Dendritic cell treated with granulocyte-macrophage colony-stimulating factor and Interleukin-4, amounts not matched to agents 40 ng/mL and 50 ng/mL, for 4 days (primary cell): ENCODE measurements at regions not wholly inside any gene's neighbourhood (a gene's known extent, or its start where the extent isn't known, plus 50 kb on each side); places are given as distances from the start of the nearest gene placed in this dataset.

ENCODE experiments used
- H3K27ac Mint-ChIP-seq: one replicate; pipeline ENCODE4 v1.8.0; 2022; ENCODE audit warnings: mild to moderate bottlenecking, mixed read lengths
- H3K27me3 Mint-ChIP-seq: one replicate; pipeline ENCODE4 v1.8.0; 2022; ENCODE audit warnings: mild to moderate bottlenecking, mixed read lengths
- H3K36me3 Mint-ChIP-seq: one replicate; pipeline ENCODE4 v1.8.0; 2022; ENCODE audit warnings: low read depth, mixed read lengths
- H3K4me1 Mint-ChIP-seq: one replicate; pipeline ENCODE4 v1.8.0; 2022; ENCODE audit warnings: low read depth, mixed read lengths
- H3K4me3 Mint-ChIP-seq: one replicate; pipeline ENCODE4 v1.8.0; 2022; ENCODE audit warnings: mild to moderate bottlenecking, moderate library complexity, mixed read lengths
- H3K9me3 Mint-ChIP-seq: one replicate; pipeline ENCODE4 v1.8.0; 2022; ENCODE audit warnings: mixed read lengths
- intact Hi-C: fragments of 100-400 bp; cut with micrococcal nuclease; formaldehyde crosslinking; loops from one replicate; pipeline ENCODE4 v1.15.0; 2022

DNA sequence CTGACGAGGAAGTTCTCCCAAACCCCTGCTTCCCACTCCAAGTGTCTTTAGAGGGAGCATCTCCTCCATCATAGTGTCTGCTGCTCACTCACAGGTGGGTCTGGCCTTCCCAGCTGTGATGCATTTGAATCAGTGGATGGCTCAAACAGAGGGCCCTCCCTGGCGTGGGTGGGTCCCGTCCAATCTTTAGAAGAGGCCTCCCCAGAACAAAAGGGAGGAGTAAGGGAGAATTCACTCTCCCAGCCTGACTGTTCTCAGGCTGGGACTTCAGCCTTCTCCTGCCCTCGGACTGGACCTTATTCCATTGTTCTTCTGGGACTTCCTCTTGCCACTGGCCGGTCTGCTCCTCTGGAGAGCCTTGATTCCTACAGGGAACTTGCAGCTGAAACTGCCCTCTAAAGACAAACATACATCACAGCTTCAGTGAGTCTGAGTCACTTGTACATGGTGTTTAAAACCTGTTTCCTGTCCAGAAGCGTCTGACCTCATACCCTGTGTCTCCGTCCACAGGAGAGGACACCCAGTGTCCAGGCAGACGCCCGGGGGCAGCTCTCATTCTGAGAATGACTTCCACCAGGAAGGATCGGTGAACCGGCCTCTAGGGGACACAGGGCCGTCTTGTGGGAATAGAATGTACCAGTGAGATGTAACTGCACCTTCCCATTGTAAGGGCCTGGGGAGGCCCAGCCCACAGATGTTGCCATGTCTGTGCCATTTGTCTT is 234.7 kb downstream of the BRD1 start:
- H3K4me1 Mint-ChIP-seq = no peaks in the 10 kb centered on the region
- intact Hi-C loops = no loop called here
- H3K9me3 Mint-ChIP-seq = no peaks in the 10 kb centered on the region
- H3K27me3 Mint-ChIP-seq = no peaks in the 10 kb centered on the region
- H3K4me3 Mint-ChIP-seq = no peak overlapping the region
- H3K27ac Mint-ChIP-seq = no peak overlapping the region
- no peaks in the 10 kb centered on the region for H3K36me3 Mint-ChIP-seq

DNA sequence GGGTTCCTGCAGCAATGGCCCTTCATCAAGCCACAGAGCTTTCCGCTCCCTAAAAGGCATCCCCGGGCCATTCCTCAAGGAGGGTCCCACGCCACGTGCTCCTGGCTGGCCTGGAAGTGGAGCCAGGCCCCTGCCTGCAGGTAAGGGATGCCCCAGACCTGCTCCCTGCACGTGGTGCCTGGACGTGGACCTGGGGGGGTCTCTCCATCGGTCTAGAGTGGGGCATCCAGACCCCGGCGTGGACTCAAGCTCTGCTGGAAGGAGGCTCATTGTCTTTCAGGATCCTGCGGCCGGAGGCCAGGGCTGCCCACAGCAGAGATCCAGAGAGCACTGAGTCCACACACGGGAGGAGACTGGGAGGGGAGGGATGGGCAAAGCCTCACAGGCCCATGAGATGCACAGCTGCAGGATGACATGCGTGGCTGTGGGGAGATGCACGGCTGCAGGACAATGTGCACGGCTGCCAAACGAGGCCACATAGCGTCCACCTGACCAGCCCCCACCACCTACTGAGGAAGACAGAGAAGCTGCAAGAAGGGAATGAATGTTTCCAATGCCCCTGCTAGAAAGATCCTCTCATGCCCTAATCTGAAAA is 236.7 kb downstream of the BRD1 start:
- Mint-ChIP-seq H3K4me3 (no peak overlapping the region), H3K9me3 (no peaks in the 10 kb centered on the region), H3K27ac (no peak overlapping the region), H3K4me1 (no peaks in the 10 kb centered on the region), H3K27me3 (no peaks in the 10 kb centered on the region), H3K36me3 (no peaks in the 10 kb centered on the region)
- intact Hi-C loops = no loop called here

DNA sequence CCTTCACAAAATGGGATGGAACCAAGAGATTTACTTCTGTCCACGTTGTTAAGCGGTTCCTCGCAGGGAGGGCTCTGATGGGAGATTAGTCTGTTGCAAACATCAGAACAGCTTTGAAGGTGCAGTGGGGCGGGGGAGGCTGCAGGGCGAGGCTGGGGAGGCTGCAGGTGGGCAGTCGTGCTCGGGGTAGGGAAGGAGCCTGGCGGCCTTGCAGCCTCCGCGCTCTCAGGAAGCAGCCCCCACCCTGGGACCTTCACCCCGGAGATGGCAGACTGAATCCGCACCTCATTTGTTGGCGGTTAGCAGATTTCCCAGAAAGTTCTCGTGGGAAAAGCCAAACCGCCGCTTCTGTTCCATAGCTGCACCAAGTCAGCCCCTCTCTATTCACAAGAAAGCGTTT is 237.3 kb downstream of the BRD1 start:
- no peak overlapping the region for H3K4me3 Mint-ChIP-seq
- no peaks in the 10 kb centered on the region for H3K36me3 Mint-ChIP-seq
- intact Hi-C loops = no loop called here
- H3K27ac Mint-ChIP-seq = no peak overlapping the region
- H3K4me1 Mint-ChIP-seq = no peaks in the 10 kb centered on the region
- no peaks in the 10 kb centered on the region for H3K9me3 Mint-ChIP-seq
- no peaks in the 10 kb centered on the region for H3K27me3 Mint-ChIP-seq

DNA sequence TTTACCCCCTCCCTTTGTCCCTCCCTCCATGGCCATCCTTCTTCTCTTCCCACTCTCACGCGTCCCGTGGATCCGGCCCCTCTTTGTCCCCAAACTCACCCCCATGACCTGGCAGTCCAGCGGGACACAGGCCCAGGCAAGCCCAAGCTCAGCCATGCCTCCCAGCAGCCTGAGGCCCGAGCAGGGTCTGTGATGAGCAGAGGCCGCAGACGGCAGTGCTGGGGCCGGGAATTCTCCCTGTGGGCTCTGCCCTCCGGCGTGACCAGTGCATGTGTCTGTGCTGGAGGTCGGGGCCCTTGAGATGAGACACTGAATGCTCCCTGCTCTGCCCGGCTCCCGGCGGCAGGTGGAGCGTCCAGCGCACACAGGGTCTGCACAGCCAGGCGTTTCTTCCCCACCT is 237.9 kb downstream of the BRD1 start:
- intact Hi-C loops = no loop called here
- H3K36me3 Mint-ChIP-seq = no peaks in the 10 kb centered on the region
- H3K27ac Mint-ChIP-seq = no peak overlapping the region
- no peak overlapping the region for H3K4me3 Mint-ChIP-seq
- no peaks in the 10 kb centered on the region for H3K27me3 Mint-ChIP-seq
- H3K4me1 Mint-ChIP-seq = no peaks in the 10 kb centered on the region
- no peaks in the 10 kb centered on the region for H3K9me3 Mint-ChIP-seq

DNA sequence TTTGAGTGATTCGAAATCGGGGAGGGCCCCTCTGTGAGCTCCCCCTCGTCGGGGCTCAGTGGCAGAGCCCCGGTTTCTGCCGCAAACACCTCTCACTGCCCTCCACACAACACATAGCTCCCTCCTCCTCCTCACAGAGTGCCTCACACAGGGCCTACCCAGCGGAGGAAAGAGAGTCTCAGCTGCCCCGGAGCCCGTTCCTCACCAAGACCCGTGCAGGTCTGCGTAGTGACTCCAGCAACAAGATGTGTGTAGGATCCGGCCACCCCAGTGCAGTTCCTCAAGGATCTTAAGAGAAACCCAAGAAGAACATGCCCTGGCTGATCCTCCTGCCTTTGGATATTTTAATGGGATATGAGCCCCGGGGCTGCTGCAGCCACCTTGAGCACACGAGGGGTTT is 238.4 kb downstream of the BRD1 start:
- Mint-ChIP-seq H3K27ac (no peak overlapping the region), H3K9me3 (no peaks in the 10 kb centered on the region)
- intact Hi-C loops = no loop called here

DNA sequence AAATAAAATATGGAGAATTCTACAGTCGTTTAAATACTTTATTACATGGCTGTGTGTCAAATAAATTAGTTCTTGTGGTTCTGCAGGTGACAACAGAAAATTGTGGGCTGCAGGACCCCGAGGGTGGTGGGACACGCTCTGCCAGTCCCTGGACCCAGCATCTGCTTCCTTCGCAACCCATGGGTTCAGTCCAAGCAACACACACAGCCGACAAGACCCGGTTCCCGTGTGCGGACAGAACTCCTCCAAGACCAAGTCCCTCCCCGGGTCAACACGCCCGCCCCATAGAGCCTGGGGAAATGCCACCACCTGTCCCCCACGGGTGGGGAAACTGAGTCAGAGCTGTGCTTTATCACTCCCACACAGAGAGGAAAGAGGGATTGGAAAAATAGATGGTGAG is 238.9 kb downstream of the BRD1 start:
- H3K27ac Mint-ChIP-seq = no peak overlapping the region
- no peaks in the 10 kb centered on the region for H3K9me3 Mint-ChIP-seq
- intact Hi-C loops = no loop called here

More for the DNA sequence above, 238.4 kb downstream of the BRD1 start:
- Mint-ChIP-seq H3K4me1 (no peaks in the 10 kb centered on the region), H3K36me3 (no peaks in the 10 kb centered on the region), H3K4me3 (no peak overlapping the region), H3K27me3 (no peaks in the 10 kb centered on the region)

DNA sequence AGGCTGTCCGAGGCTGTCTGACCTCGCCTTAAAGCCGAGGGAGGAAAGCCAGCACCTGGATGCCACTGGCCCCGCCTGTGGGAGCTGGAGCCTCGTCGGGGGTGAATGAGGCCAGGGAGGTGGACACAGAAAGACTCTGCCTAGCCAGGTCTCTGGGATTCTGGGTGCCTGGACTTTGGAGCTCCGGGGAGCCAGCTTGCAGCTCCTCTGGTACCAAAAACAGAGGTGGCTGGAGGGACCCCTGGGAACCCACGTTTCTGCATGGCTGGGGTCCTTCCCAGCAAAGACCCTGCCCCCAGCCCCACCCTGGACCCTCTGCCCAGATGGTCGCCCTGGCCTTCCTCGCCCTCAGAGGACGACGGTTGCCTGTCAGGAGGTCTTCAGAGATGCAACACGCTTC is 239.7 kb downstream of the BRD1 start:
- Mint-ChIP-seq H3K4me1 (no peaks in the 10 kb centered on the region), H3K4me3 (no peak overlapping the region), H3K27me3 (no peaks in the 10 kb centered on the region), H3K27ac (no peak overlapping the region), H3K9me3 (no peaks in the 10 kb centered on the region), H3K36me3 (no peaks in the 10 kb centered on the region)
- intact Hi-C loops = no loop called here

More for the DNA sequence above, 238.9 kb downstream of the BRD1 start:
- H3K4me1 Mint-ChIP-seq = no peaks in the 10 kb centered on the region
- no peaks in the 10 kb centered on the region for H3K36me3 Mint-ChIP-seq
- no peak overlapping the region for H3K4me3 Mint-ChIP-seq
- no peaks in the 10 kb centered on the region for H3K27me3 Mint-ChIP-seq

DNA sequence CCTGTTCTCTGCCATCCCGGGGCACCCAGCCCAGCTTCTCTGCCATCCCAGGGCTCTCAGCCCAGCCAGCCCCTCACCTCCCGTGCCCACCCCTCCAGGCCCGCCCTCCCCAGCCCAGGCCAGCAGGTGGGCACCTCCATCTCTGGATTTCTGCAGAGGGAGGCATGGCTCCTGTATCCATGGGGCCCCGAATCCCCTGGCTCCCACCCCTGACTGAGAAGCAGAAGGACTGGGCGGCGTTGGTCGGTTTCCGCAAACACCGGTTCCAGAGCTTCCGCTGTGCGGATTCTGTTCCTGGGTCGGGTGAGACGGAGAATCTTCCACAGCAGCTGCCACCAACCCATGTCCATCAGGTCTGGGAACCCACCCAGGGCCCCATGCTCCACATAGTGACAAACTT is 240.3 kb downstream of the BRD1 start:
- intact Hi-C loops = no loop called here
- Mint-ChIP-seq H3K36me3 (no peaks in the 10 kb centered on the region), H3K27ac (no peak overlapping the region), H3K9me3 (no peaks in the 10 kb centered on the region), H3K4me3 (no peak overlapping the region), H3K27me3 (no peaks in the 10 kb centered on the region), H3K4me1 (no peaks in the 10 kb centered on the region)

DNA sequence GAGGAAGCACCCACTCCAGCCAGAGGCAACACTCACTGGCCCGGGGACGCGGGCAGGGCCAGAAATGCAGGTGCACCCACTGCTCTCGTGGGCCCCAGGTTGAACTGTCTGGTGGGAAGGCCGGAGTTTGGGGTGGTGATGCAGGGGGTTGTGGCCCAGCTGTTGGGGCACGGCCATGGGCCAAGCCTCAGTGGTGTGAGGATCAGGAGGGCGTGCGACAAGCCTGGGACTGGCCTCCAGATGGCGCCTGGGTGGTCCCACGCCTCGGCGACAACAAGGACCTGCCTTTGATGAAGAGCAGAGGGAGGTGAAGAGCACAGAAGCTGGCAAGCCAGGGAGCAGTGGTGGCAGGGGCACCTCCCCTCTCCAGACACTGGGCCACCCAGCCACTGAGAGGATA is 240.8 kb downstream of the BRD1 start:
- Mint-ChIP-seq H3K36me3 (no peaks in the 10 kb centered on the region), H3K27ac (no peak overlapping the region), H3K27me3 (no peaks in the 10 kb centered on the region), H3K9me3 (no peaks in the 10 kb centered on the region), H3K4me1 (no peaks in the 10 kb centered on the region), H3K4me3 (no peak overlapping the region)
- intact Hi-C loops = no loop called here

DNA sequence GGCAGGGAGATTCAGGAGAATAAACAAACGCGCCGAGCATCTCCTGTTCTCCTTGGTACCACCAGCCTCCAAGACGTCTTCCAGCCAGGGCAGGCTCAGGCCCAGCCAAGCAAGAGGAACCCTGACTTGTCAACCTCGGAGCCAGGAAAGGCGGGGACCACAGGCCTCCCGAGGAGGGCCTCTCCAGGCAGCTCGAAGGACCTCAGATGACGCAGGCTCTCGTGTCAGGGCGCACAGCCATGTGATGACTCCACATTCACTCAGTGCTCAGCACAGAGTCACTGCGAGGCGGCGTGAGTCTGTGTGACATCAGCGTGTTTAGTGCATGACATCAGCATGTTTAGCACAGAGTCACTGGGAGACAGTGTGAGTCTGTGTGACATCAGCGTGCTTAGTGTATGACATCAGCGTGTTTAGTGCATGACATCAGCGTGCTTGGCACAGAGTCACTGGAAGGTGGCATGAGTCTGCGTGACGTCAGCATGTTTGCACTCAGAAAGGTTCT is 241.4 kb downstream of the BRD1 start:
- Mint-ChIP-seq H3K36me3 (no peaks in the 10 kb centered on the region), H3K27ac (no peak overlapping the region), H3K4me1 (no peaks in the 10 kb centered on the region), H3K4me3 (no peak overlapping the region), H3K9me3 (no peaks in the 10 kb centered on the region), H3K27me3 (no peaks in the 10 kb centered on the region)
- intact Hi-C loops = no loop called here

DNA sequence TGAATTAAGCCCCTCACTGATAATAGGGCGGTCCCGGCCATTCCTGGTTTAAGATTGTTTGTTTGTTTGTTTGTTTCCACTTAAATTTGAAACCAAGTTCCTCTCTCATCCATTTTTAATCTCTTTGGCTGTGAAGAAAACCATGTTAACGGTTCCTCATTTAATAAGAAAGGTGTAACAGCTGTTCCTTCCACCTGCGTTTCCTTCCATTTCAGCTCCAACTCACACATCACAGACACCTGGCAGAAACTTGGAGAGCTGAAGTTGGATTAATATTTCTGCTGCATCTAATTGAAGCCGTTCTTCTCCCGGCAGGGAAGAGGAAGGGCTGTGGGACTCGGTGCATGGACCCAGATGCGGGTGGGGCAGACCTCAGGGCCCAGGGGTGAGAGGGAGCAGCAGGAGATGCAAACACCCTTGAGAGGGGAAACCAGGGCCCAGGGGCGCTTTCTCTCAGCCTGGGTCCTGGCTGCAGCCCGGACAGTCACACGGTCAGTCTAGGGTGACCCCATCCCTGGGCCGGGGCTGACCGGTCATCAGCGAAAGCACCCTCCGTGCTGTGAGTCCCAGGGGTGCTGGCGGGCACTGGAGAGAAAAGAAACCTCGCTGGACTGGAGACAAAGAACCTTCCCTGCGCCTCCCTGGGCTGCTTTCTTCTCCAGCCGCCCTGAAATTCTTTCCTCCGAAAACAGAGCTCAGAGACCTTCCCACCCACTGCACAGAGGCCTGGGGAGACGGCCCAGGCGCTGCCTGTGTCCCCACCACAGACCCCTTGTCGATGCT is 242.0 kb downstream of the BRD1 start:
- Mint-ChIP-seq H3K4me3 (no peak overlapping the region), H3K4me1 (no peaks in the 10 kb centered on the region), H3K27me3 (no peaks in the 10 kb centered on the region), H3K36me3 (no peaks in the 10 kb centered on the region), H3K27ac (no peak overlapping the region), H3K9me3 (no peaks in the 10 kb centered on the region)
- intact Hi-C loops = no loop called here

DNA sequence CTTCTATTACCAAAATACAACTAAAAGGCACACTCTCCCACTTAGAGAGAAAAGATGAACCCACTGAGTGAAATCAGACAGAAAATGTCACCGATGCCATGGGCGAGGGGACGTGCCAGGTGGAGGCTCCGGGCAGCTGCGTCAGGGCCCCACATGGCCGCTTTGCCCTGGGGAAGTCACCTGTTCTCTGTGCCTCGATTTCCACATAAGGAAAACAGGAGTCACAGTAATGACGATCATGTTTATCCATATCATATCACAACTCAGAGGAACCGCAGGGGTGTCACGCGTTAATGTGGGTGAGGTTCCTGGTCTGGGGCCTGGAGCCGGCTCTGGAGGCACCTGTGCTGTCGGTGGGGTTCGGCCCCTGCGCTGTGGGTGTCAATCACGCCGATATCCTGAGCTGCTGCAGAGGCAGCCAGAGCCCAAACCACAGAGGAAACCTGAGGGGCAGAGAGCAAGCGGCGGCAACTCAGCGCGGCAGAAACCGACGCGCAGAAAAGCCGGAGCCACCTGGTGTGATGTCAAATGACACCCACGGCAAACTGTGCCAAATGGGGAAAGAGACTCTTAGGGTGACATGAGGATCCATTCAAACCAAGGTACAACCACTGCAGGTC is 243.7 kb downstream of the BRD1 start:
- H3K4me1 Mint-ChIP-seq = no peaks in the 10 kb centered on the region
- intact Hi-C loops = no loop called here
- no peaks in the 10 kb centered on the region for H3K9me3 Mint-ChIP-seq
- no peak overlapping the region for H3K27ac Mint-ChIP-seq
- H3K36me3 Mint-ChIP-seq = no peaks in the 10 kb centered on the region
- no peaks in the 10 kb centered on the region for H3K27me3 Mint-ChIP-seq
- H3K4me3 Mint-ChIP-seq = no peak overlapping the region

DNA sequence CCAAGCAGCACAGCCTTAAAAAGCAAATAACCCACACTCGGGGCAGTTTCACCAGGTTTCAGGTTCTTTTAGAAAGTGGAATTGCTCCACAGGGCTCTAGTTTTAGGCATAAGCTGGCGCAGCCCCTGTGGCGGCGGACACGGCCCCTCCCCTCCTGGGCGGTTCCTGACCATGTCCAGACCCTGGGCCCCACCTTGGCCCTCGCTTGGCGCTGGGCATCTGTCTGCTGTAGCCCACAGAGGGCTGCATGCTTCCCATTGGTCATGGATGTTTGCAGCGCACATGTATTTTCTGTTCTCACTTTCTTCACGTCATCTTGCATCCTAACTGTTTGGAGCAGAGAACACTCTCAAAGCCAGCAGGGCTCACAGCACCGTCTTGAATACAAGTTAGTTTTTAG is 244.3 kb downstream of the BRD1 start:
- no peak overlapping the region for H3K27ac Mint-ChIP-seq
- H3K36me3 Mint-ChIP-seq = no peaks in the 10 kb centered on the region
- intact Hi-C loops = no loop called here
- no peaks in the 10 kb centered on the region for H3K27me3 Mint-ChIP-seq
- H3K4me3 Mint-ChIP-seq = no peak overlapping the region
- no peaks in the 10 kb centered on the region for H3K4me1 Mint-ChIP-seq
- H3K9me3 Mint-ChIP-seq = no peaks in the 10 kb centered on the region

DNA sequence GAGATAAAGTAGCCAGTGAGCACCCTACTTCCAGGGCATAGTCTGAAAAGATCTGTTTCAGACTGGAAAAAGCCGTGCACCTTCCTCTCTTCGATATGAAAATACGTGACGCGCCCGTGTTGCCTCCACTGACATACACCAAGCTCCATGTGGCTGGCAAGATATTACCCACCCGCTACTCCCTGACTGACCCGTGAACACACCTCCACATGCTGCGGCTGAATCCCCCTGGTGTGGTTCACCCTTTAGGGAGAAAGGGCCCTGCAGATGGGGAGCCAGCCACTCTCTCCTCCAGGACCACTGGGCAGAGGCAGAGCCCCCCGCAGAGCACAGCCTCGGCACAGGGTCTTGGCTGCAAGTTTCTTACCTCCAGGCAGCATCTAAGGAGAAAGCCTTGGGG is 245.0 kb downstream of the BRD1 start:
- no peaks in the 10 kb centered on the region for H3K9me3 Mint-ChIP-seq
- H3K27ac Mint-ChIP-seq = no peak overlapping the region
- no peaks in the 10 kb centered on the region for H3K36me3 Mint-ChIP-seq
- H3K4me3 Mint-ChIP-seq = no peak overlapping the region
- H3K27me3 Mint-ChIP-seq = no peaks in the 10 kb centered on the region
- no peaks in the 10 kb centered on the region for H3K4me1 Mint-ChIP-seq
- intact Hi-C loops = no loop called here
